Colonic mucosa (tissue), 4 donors: ENCODE measurements at regions not wholly inside any gene's neighbourhood (a gene's known extent, or its start where the extent isn't known, plus 50 kb on each side); places are given as distances from the start of the nearest gene placed in this dataset.

ENCODE experiments used
- DNase-seq: peaks from one replicate; pipeline ENCODE4 v3.0.0-alpha.2; 2020
- H3K27ac ChIP-seq: fragments of 200-600 bp; one replicate; pipeline ENCODE4 v1.8.0; 2021
- H3K27me3 ChIP-seq: fragments of 200-600 bp; one replicate; pipeline ENCODE4 v1.8.0; 2021
- H3K36me3 ChIP-seq: fragments of 200-600 bp; one replicate; pipeline ENCODE4 v1.8.0; 2021
- H3K4me1 ChIP-seq: fragments of 200-600 bp; one replicate; pipeline ENCODE4 v1.8.0; 2021; ENCODE audit warnings: mild to moderate bottlenecking
- H3K4me3 ChIP-seq: fragments of 200-600 bp; one replicate; pipeline ENCODE4 v1.8.0; 2021
- H3K9ac ChIP-seq, 2 donors: one replicate each; pipeline ENCODE4 v1.7.0; 2013; ENCODE audit warnings: control low read depth in 2 of 2, low read depth in 2 of 2, low read length in 2 of 2
- H3K9me3 ChIP-seq: fragments of 200-600 bp; one replicate; pipeline ENCODE4 v1.8.0; 2021
- intact Hi-C: fragments of 100-400 bp; cut with DNase I; formaldehyde crosslinking; loops from one replicate; pipeline ENCODE4 v1.14.1; 2022
- TF ChIP-seq, protein P1 (sequence below): fragments of 200-600 bp; IDR thresholded peaks from one replicate; pipeline ENCODE4 v1.8.0; 2022; ENCODE audit warnings: antibody characterized with exemption, mild to moderate bottlenecking
- donor health status: healthy.
- donor health status: DM: no; HTN: no; CAD: no.
- donor health status: DM: no; HTN: no; CAD: no.

DNA sequence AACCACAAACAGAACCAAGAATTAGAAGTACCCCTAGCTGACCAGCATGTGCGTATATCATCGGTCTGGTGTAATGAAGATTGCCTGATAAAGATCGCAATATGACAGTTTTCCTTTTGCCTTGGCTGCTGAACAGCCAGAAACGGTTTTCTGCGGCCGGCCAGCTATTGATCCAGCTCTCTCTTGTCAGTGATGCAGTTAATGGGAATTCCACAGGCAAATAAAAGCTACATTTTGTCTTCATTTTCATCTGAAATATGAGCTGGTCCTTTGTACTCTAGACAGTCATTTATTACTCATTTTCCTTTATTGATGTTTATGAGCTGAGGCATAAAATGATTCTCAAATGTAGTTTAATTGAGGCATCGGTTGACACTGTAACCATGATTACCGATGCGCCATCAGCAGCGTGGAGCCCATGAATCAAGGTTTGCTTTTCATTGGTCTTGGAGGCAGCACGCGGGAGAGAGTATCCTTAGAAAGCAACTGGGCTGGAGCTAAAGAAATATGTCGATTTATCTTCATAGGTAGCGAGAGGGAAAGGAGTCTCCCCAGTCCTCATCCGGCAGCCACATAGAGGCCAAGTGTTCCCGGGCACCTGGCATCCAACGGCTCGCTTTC lies 535.2 kb downstream of the GALR1 start:
- TF ChIP-seq, protein P1, sequence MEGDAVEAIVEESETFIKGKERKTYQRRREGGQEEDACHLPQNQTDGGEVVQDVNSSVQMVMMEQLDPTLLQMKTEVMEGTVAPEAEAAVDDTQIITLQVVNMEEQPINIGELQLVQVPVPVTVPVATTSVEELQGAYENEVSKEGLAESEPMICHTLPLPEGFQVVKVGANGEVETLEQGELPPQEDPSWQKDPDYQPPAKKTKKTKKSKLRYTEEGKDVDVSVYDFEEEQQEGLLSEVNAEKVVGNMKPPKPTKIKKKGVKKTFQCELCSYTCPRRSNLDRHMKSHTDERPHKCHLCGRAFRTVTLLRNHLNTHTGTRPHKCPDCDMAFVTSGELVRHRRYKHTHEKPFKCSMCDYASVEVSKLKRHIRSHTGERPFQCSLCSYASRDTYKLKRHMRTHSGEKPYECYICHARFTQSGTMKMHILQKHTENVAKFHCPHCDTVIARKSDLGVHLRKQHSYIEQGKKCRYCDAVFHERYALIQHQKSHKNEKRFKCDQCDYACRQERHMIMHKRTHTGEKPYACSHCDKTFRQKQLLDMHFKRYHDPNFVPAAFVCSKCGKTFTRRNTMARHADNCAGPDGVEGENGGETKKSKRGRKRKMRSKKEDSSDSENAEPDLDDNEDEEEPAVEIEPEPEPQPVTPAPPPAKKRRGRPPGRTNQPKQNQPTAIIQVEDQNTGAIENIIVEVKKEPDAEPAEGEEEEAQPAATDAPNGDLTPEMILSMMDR: no peak
- H3K4me1 ChIP-seq: no peaks in the 10 kb centered on the region
- no peaks in the 10 kb centered on the region for H3K27me3 ChIP-seq
- H3K27ac ChIP-seq: no peak overlapping the region
- H3K9ac ChIP-seq: no peak overlapping the region
- intact Hi-C loops: no loop called here
- H3K9me3 ChIP-seq: no peaks in the 10 kb centered on the region
- no peak for DNase-seq
- H3K36me3 ChIP-seq: no peaks in the 10 kb centered on the region
- no peak overlapping the region for H3K4me3 ChIP-seq

DNA sequence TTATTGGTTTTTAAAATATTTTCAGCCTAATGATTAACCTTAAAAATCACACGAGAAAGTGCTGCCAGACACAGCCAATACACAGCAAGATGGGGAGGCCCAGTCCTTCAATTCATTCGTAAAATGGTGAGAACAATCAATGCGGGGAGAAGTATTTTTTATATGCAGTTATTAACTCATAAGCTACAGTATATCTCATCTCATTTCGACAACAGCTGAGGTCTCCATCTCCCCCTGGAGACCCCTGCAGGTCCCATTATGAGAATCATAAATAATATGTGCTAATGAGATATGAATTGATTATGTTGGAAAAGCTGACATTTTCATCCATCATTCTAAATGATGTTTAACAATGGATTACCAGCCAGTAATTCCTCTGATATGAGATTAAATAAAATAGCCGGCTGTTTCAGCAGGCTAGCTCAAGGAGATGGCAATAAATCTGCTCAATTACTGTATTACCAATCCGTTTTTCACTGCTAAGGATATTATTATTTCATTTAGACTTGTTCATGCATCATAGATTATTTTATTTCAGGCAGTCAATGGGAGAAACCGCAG lies 535.8 kb downstream of the GALR1 start:
- TF ChIP-seq, protein P1: no peak
- H3K27me3 ChIP-seq: no peaks in the 10 kb centered on the region
- intact Hi-C loops: no loop called here
- no peaks in the 10 kb centered on the region for H3K9me3 ChIP-seq
- no peaks in the 10 kb centered on the region for H3K4me1 ChIP-seq
- no peaks in the 10 kb centered on the region for H3K36me3 ChIP-seq
- DNase-seq: no peak
- no peak overlapping the region for H3K27ac ChIP-seq
- H3K4me3 ChIP-seq: no peak overlapping the region
- no peak overlapping the region for H3K9ac ChIP-seq

DNA sequence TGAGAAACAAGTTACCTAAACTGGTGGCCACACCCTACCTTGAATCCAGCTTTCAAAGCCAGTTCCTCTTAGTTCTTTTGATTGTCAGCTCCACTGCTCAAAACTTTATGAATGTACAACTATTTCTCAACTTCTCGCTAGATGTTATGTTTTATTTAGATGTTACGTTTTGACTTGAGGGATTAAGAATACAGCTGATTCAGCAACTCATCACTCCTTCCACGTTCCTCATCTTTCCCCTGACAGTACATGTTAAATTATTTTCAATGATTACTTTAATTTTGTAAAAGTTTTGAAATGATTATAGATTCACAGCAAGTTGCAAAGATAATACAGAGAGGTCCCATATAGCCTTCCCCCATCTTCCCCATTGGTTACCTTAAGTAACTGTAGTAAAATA lies 553.4 kb downstream of the GALR1 start:
- DNase-seq: no peak
- no peaks in the 10 kb centered on the region for H3K4me1 ChIP-seq
- H3K9me3 ChIP-seq: no peaks in the 10 kb centered on the region
- no peaks in the 10 kb centered on the region for H3K36me3 ChIP-seq
- H3K27me3 ChIP-seq: no peaks in the 10 kb centered on the region
- H3K27ac ChIP-seq: no peak overlapping the region
- no peak overlapping the region for H3K9ac ChIP-seq
- TF ChIP-seq, protein P1: no peak
- H3K4me3 ChIP-seq: no peak overlapping the region
- intact Hi-C loops: no loop called here

DNA sequence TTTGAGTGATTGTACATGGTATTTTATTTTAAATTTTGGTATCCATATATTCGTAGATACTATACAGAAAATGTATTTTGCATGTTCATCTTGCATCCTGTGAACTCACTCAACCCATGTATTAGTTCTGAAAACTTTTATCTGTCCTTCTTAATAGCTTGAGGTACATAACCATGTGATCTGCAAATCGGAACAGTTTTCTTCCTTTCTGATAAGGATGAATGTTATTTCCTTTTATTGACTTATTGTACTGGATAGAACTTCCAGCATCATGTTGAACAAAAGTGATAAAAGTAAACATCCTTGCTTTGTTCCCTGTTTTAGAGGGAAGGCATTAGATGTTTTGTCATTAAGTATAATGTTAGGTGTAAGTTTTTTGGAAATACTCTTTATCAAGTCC lies 554.7 kb downstream of the GALR1 start:
- intact Hi-C loops: no loop called here
- H3K36me3 ChIP-seq: no peaks in the 10 kb centered on the region
- TF ChIP-seq, protein P1: no peak

DNA sequence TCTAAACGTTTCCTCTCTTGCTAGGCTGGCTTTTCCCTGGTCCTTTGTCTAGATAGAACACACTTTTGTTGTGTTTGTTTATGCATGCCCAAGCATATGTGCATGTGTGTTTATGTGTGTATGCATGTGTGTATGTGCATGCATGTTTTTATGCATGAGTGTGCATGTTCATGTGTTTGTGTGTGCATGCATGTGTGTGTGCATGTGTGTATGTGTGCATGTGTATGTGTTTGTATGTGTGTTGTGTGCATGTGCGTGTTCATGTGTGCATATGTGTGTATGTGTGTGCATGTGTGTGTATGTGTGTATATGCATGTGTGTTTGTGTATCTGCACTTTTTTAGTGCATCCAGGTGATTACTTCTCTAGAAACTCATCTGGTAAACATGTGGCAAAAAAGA lies 558.0 kb downstream of the GALR1 start:
- H3K36me3 ChIP-seq: no peaks in the 10 kb centered on the region
- no peak overlapping the region for H3K4me3 ChIP-seq
- H3K4me1 ChIP-seq: no peaks in the 10 kb centered on the region
- H3K9me3 ChIP-seq: no peaks in the 10 kb centered on the region
- intact Hi-C loops: no loop called here
- H3K27me3 ChIP-seq: no peaks in the 10 kb centered on the region
- TF ChIP-seq, protein P1: no peak
- DNase-seq: no peak
- H3K9ac ChIP-seq: no peak overlapping the region
- no peak overlapping the region for H3K27ac ChIP-seq

More for the DNA sequence above, 554.7 kb downstream of the GALR1 start:
- Histone ChIP-seq H3K9me3 (no peaks in the 10 kb centered on the region), H3K4me1 (no peaks in the 10 kb centered on the region), H3K9ac (no peak overlapping the region), H3K4me3 (no peak overlapping the region), H3K27me3 (no peaks in the 10 kb centered on the region), H3K27ac (no peak overlapping the region)
- DNase-seq: no peak
